ENCODE measurements at regions not wholly inside any gene's neighbourhood (a gene's known extent, or its start where the extent isn't known, plus 50 kb on each side); places are given as distances from the start of the nearest gene placed in this dataset.

DNA sequence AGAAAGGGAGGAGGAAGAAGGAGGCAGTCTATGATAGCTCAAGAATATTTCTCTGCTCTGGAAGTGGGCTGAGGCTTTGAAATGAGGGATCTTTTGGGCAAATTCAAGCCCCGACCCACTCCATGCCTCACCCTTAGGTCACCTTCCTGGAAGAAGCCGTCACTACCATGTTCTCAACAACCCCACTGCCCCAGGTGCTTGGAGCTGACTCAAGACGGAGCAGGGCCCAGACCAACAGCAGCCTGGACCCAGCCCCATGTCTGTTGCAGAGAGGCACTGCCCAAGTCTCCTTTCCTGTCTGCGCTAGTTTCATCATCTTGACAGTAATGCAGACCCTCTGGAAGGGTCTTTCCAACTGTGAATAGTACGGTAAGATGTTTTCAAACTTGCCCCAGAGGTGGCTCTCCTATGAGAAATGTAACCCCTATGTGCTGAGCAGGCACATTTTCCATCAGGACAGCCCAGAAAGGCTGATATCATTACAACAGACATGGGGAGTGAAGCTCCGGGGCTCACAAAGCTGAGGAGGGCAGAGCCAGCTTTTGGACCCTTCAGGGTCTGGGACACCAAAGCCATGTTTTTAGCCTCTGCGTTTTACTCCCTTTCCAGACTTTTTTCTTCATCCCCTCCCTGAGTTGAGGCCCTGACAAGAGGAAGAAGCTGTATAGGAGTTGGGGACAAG, 128.2 kb upstream of the LARP1 start:
- H3K27me3 Mint-ChIP-seq (ENCODE audit: low read depth in 3 of 3): no peaks in the 10 kb centered on the region
- H3K4me3 Mint-ChIP-seq: no peak overlapping the region
- H3K36me3 Mint-ChIP-seq: no peaks in the 10 kb centered on the region
- peaks cover 0 to 2% (median 0%) of the 10 kb centered on the region in 6 donors for H3K9me3 Mint-ChIP-seq
- no peaks in the 10 kb centered on the region for H3K4me1 Mint-ChIP-seq
- H3K27ac Mint-ChIP-seq: no peak overlapping the region
- DNase-seq: no peak

- Mint-ChIP-seq H3K27me3 (ENCODE audit: low read depth in 3 of 3) (no peaks in the 10 kb centered on the region), H3K4me1 (no peaks in the 10 kb centered on the region), H3K4me3 (no peak overlapping the region), H3K27ac (no peak overlapping the region), H3K36me3 (no peaks in the 10 kb centered on the region), H3K9me3 (peaks cover 0 to 3% (median 0%) of the 10 kb centered on the region in 6 donors)
- no peak for DNase-seq
Measured at GRCh38 chr5:154625031-154625430, 130.1 kb upstream of the LARP1 start.

GRCh38 chr5:154624341-154624740, 130.8 kb upstream of the LARP1 start:
- Mint-ChIP-seq H3K4me3 (no peak overlapping the region), H3K9me3 (peaks cover 0 to 3% (median 0%) of the 10 kb centered on the region in 6 donors), H3K27ac (no peak overlapping the region), H3K27me3 (ENCODE audit: low read depth in 3 of 3) (peaks cover 0 to under 1% (median 0%) of the 10 kb centered on the region in 3 donors), H3K36me3 (no peaks in the 10 kb centered on the region), H3K4me1 (no peaks in the 10 kb centered on the region)
- no peak for DNase-seq

GRCh38 chr5:154620411-154620810, 134.8 kb upstream of the LARP1 start:
- Mint-ChIP-seq H3K4me3 (no peak overlapping the region), H3K4me1 (no peaks in the 10 kb centered on the region), H3K27me3 (ENCODE audit: low read depth in 3 of 3) (peaks cover 0 to 7% (median 0%) of the 10 kb centered on the region in 3 donors), H3K36me3 (no peaks in the 10 kb centered on the region), H3K9me3 (peaks cover 0 to 3% (median 0%) of the 10 kb centered on the region in 6 donors), H3K27ac (no peak overlapping the region)
- no peak for DNase-seq

- Mint-ChIP-seq H3K4me3 (no peak overlapping the region), H3K27ac (no peak overlapping the region), H3K4me1 (no peaks in the 10 kb centered on the region), H3K36me3 (no peaks in the 10 kb centered on the region), H3K27me3 (ENCODE audit: low read depth in 3 of 3) (peaks cover 0 to 10% (median 0%) of the 10 kb centered on the region in 3 donors), H3K9me3 (peaks cover 0 to 3% (median 0%) of the 10 kb centered on the region in 6 donors)
- DNase-seq: no peak
Measured at GRCh38 chr5:154618696-154619095, 136.5 kb upstream of the LARP1 start.

GRCh38 chr5:154614595-154614994, 136.6 kb upstream of the HAND1 start:
- Mint-ChIP-seq H3K4me1 (peaks cover 6 to 7% of the 10 kb centered on the region in 2 donors), H3K27ac (no peak overlapping the region), H3K36me3 (no peaks in the 10 kb centered on the region), H3K4me3 (no peak overlapping the region), H3K9me3 (no peaks in the 10 kb centered on the region), H3K27me3 (ENCODE audit: low read depth in 3 of 3) (peaks cover 4 to 24% (median 5%) of the 10 kb centered on the region in 3 donors)
- DNase-seq: no peak

DNA sequence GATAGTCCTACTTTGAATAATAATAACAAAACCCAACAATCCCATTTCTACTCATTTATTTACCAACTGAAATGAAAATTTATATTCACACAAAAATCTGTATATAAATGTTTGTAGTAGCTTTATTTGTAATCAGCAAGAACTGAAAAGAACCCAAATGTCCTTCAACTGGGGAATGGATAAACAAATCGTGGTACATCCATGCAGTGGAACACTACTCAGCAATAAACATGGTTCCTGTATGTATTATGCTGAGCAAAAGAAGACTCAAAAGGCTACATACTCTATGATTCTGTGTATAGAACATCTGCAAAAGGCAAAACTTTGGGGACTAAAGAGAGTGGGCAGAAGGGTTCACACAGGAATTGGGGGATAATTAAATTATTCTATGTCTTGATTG, 136.1 kb upstream of the HAND1 start:
- H3K36me3 Mint-ChIP-seq: no peaks in the 10 kb centered on the region
- peaks cover 6 to 7% of the 10 kb centered on the region in 2 donors for H3K4me1 Mint-ChIP-seq
- DNase-seq: no peak
- H3K9me3 Mint-ChIP-seq: no peaks in the 10 kb centered on the region
- no peak overlapping the region for H3K4me3 Mint-ChIP-seq
- peaks cover 8 to 25% (median 10%) of the 10 kb centered on the region in 3 donors for H3K27me3 Mint-ChIP-seq (ENCODE audit: low read depth in 3 of 3)
- H3K27ac Mint-ChIP-seq: no peak overlapping the region

- peaks cover 10 to 24% (median 11%) of the 10 kb centered on the region in 3 donors for H3K27me3 Mint-ChIP-seq (ENCODE audit: low read depth in 3 of 3)
- H3K4me1 Mint-ChIP-seq: peaks cover 6 to 7% of the 10 kb centered on the region in 2 donors
- H3K9me3 Mint-ChIP-seq: no peaks in the 10 kb centered on the region
- DNase-seq: no peak
- no peak overlapping the region for H3K27ac Mint-ChIP-seq
- H3K36me3 Mint-ChIP-seq: no peaks in the 10 kb centered on the region
- no peak overlapping the region for H3K4me3 Mint-ChIP-seq
Measured at GRCh38 chr5:154612666-154613065, 134.6 kb upstream of the HAND1 start.

DNA sequence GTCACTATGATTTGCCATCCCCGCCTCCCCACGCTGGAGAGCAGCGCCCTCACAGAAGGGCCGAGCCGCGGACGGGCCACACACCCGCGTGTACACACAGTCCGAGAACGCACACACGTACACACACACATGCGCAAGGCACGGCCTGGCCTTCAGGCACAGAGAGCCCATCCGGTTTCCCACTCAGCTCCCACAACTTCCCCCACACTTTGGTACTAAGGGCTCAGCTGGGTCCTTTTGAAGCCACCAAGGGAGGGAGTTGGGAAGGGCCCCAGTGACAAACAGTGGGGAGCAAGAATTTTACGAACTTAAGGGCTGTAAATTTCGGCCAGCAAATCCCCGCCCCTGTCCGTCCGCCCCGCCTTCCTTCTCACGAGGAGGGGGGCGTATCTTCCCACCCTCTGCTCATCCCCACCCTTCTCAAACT, 133.3 kb upstream of the HAND1 start:
- no peak overlapping the region for H3K27ac Mint-ChIP-seq
- H3K36me3 Mint-ChIP-seq: no peaks in the 10 kb centered on the region
- H3K27me3 Mint-ChIP-seq (ENCODE audit: low read depth in 3 of 3): peaks cover 10 to 24% (median 11%) of the 10 kb centered on the region in 3 donors
- H3K9me3 Mint-ChIP-seq: no peaks in the 10 kb centered on the region
- DNase-seq: no peak
- peaks cover 6 to 7% of the 10 kb centered on the region in 2 donors for H3K4me1 Mint-ChIP-seq
- peak overlapping the region in 2 of 5 donors; percentile 1 to 41 for H3K4me3 Mint-ChIP-seq

GRCh38 chr5:154610321-154611154, 132.5 kb upstream of the HAND1 start:
- peaks cover 6 to 7% of the 10 kb centered on the region in 2 donors for H3K4me1 Mint-ChIP-seq
- no peaks in the 10 kb centered on the region for H3K9me3 Mint-ChIP-seq
- no peak overlapping the region for H3K27ac Mint-ChIP-seq
- no peaks in the 10 kb centered on the region for H3K36me3 Mint-ChIP-seq
- peaks cover 10 to 24% (median 11%) of the 10 kb centered on the region in 3 donors for H3K27me3 Mint-ChIP-seq (ENCODE audit: low read depth in 3 of 3)
- peak; percentile 13 to 27 (median 24) for DNase-seq
- peak overlapping the region in 2 of 5 donors; percentile 33 to 38 for H3K4me3 Mint-ChIP-seq

- no peak overlapping the region for H3K4me3 Mint-ChIP-seq
- H3K4me1 Mint-ChIP-seq: peaks cover 6 to 7% of the 10 kb centered on the region in 2 donors
- H3K27me3 Mint-ChIP-seq (ENCODE audit: low read depth in 3 of 3): peaks cover 11 to 22% (median 13%) of the 10 kb centered on the region in 3 donors
- H3K27ac Mint-ChIP-seq: no peak overlapping the region
- DNase-seq: no peak
- no peaks in the 10 kb centered on the region for H3K9me3 Mint-ChIP-seq
- no peaks in the 10 kb centered on the region for H3K36me3 Mint-ChIP-seq
Measured at GRCh38 chr5:154609251-154609650, 131.2 kb upstream of the HAND1 start.

- H3K36me3 Mint-ChIP-seq: no peaks in the 10 kb centered on the region
- H3K4me1 Mint-ChIP-seq: peaks cover 6 to 7% of the 10 kb centered on the region in 2 donors
- no peaks in the 10 kb centered on the region for H3K9me3 Mint-ChIP-seq
- no peak for DNase-seq
- no peak overlapping the region for H3K27ac Mint-ChIP-seq
- H3K4me3 Mint-ChIP-seq: no peak overlapping the region
- H3K27me3 Mint-ChIP-seq (ENCODE audit: low read depth in 3 of 3): peaks cover 11 to 22% (median 15%) of the 10 kb centered on the region in 3 donors
Measured at GRCh38 chr5:154608531-154609011, 130.5 kb upstream of the HAND1 start.

- H3K36me3 Mint-ChIP-seq: no peaks in the 10 kb centered on the region
- no peaks in the 10 kb centered on the region for H3K9me3 Mint-ChIP-seq
- peaks cover 12 to 19% (median 16%) of the 10 kb centered on the region in 3 donors for H3K27me3 Mint-ChIP-seq (ENCODE audit: low read depth in 3 of 3)
- no peak for DNase-seq
- H3K4me3 Mint-ChIP-seq: no peak overlapping the region
- no peak overlapping the region for H3K27ac Mint-ChIP-seq
- H3K4me1 Mint-ChIP-seq: peaks cover 6 to 7% of the 10 kb centered on the region in 2 donors
Measured at GRCh38 chr5:154607746-154608145, 129.7 kb upstream of the HAND1 start.

- Mint-ChIP-seq H3K27me3 (ENCODE audit: low read depth in 3 of 3) (peaks cover 13 to 16% (median 13%) of the 10 kb centered on the region in 3 donors), H3K9me3 (no peaks in the 10 kb centered on the region), H3K4me3 (no peak overlapping the region), H3K27ac (no peak overlapping the region), H3K36me3 (no peaks in the 10 kb centered on the region), H3K4me1 (peaks cover 3 to 4% of the 10 kb centered on the region in 2 donors)
- DNase-seq: no peak
Measured at GRCh38 chr5:154606246-154606645, 128.2 kb upstream of the HAND1 start.
